Tibial nerve (tissue), 4 donors: ENCODE measurements at regions not wholly inside any gene's neighbourhood (a gene's known extent, or its start where the extent isn't known, plus 50 kb on each side); places are given as distances from the start of the nearest gene placed in this dataset.

Experiments
- DNase-seq, 2 donors: peaks; one replicate each; pipeline ENCODE4 v3.0.0-alpha.2; 2019; ENCODE audit warnings: low spot score in 2 of 2
- H3K27ac ChIP-seq, 4 donors: fragments of 200-600 bp; sonication (generic) in 3 of 4; one replicate each; pipeline ENCODE4 v1.5.1; 2017 to 2019; ENCODE audit warnings: mild to moderate bottlenecking in 1 of 4
- H3K27me3 ChIP-seq, 2 donors: fragments of 200-600 bp; sonication (generic) in 1 of 2; one replicate each; pipeline versions ENCODE4 v1.5.1 to v1.6.0; 2017 to 2019
- H3K36me3 ChIP-seq, 3 donors: fragments of 200-600 bp; sonication (generic); one replicate each; pipeline ENCODE4 v1.5.1; 2018 to 2019
- H3K4me1 ChIP-seq, 4 donors: fragments of 200-600 bp; sonication (generic) in 3 of 4; one replicate each; pipeline ENCODE4 v1.5.1; 2017 to 2019
- H3K4me3 ChIP-seq, 4 donors: fragments of 200-600 bp; sonication (generic) in 3 of 4; one replicate each; pipeline ENCODE4 v1.5.1; 2017 to 2019; ENCODE audit warnings: mild to moderate bottlenecking in 1 of 4, moderate library complexity in 1 of 4
- H3K9me3 ChIP-seq, 4 donors: fragments of 200-600 bp; sonication (generic) in 3 of 4; one replicate each; pipeline ENCODE4 v1.5.1; 2017 to 2019
- EP300 ChIP-seq, 2 donors: sonication (generic); formaldehyde crosslinking; IDR thresholded peaks; one replicate each; pipeline ENCODE4 v1.6.1; 2017; ENCODE audit warnings: antibody characterized with exemption in 2 of 2, mild to moderate bottlenecking in 1 of 2
- POLR2A ChIP-seq, 2 donors: fragments of 450-650 bp; IDR thresholded peaks; one replicate each; pipeline ENCODE4 v1.6.1; 2017; ENCODE audit warnings: antibody characterized with exemption in 2 of 2, mild to moderate bottlenecking in 2 of 2, moderate library complexity in 2 of 2
- WGBS, 2 donors: methylation state at CpG; one replicate each; pipeline ENCODE4 v1.1.5; 2018; 5-methylcytosine and 5-hydroxymethylcytosine counted together
- TF ChIP-seq, protein P1 (sequence below), 5 experiments: fragments of 200-600 bp in 3 of 5; fragments of 450-650 bp in 2 of 5; sonication (generic) in 3 of 5; IDR thresholded peaks; one replicate each; pipeline ENCODE4 v1.5.1; 2016 to 2019; ENCODE audit warnings: antibody characterized with exemption in 5 of 5, mild to moderate bottlenecking in 3 of 5, moderate library complexity in 2 of 5

DNA sequence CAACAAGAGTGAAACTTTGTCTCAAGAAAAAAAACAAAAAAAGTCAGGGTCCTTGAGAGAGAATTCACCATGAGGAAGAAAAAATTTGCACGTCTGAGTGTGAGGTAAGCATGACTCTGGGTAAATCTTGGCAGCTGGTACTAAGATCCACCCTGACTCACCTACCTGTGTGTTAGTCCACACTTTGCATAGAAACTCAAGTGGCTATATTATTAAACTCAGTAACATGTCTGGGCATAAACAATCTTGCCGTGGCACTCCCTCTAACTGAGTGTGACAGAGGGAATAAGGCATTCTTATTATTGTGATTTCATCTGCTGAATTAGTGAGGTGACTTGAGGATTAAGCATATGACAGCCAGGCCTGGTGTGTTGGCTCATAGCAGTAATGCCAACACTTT, 259.4 kb upstream of the VLDLR start:
- H3K4me1 ChIP-seq, result no peaks in the 10 kb centered on the region
- WGBS, 2 donors, result 88 to 94% methylated on average over 2 of the region's 2 CpGs
- H3K36me3 ChIP-seq, result no peaks in the 10 kb centered on the region
- DNase-seq, result no peak
- H3K27me3 ChIP-seq, result no peaks in the 10 kb centered on the region
- H3K9me3 ChIP-seq, result no peaks in the 10 kb centered on the region
- no peak overlapping the region for H3K4me3 ChIP-seq
- no peak overlapping the region for H3K27ac ChIP-seq
- TF ChIP-seq, protein P1, sequence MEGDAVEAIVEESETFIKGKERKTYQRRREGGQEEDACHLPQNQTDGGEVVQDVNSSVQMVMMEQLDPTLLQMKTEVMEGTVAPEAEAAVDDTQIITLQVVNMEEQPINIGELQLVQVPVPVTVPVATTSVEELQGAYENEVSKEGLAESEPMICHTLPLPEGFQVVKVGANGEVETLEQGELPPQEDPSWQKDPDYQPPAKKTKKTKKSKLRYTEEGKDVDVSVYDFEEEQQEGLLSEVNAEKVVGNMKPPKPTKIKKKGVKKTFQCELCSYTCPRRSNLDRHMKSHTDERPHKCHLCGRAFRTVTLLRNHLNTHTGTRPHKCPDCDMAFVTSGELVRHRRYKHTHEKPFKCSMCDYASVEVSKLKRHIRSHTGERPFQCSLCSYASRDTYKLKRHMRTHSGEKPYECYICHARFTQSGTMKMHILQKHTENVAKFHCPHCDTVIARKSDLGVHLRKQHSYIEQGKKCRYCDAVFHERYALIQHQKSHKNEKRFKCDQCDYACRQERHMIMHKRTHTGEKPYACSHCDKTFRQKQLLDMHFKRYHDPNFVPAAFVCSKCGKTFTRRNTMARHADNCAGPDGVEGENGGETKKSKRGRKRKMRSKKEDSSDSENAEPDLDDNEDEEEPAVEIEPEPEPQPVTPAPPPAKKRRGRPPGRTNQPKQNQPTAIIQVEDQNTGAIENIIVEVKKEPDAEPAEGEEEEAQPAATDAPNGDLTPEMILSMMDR (IDR thresholded peaks at IDR 0.05), result no peak
- no peak for TF ChIP-seq EP300 (IDR thresholded peaks at IDR 0.05)
- no peak for TF ChIP-seq POLR2A (IDR thresholded peaks at IDR 0.05)

DNA sequence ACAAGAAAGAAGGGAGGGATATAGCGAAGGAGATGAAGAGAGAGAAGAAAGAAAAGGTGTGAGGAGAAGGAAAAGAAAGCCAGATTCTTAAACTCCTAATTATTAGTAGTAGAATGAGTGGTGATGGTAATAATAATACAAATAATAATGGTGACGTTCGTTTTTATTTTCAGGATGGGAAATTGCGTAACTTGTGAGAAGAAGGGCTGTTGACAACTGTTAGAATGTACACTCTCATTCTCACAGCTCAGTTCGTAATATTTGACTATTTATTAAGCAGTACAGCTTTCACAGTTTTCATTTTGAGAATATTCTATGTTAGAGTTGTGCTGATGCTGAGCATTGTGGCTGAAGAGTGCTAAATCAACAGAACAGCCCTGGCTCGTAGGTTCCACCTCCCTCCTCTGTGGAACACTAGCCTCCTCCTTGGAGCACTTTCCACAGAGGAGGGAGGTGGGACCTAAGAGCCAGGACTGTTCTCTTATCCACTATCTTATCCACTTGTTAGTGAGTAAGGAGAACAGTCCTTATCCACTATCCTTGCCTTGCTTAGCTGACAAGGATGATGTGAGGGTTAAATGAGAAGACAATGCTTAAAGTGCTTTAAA, 258.3 kb upstream of the VLDLR start:
- no peak overlapping the region for H3K27ac ChIP-seq
- H3K36me3 ChIP-seq, result no peaks in the 10 kb centered on the region
- 74 to 80% methylated on average over 6 of the region's 6 CpGs for WGBS, 2 donors
- H3K4me3 ChIP-seq, result no peak overlapping the region
- H3K9me3 ChIP-seq, result no peaks in the 10 kb centered on the region
- no peaks in the 10 kb centered on the region for H3K27me3 ChIP-seq
- no peaks in the 10 kb centered on the region for H3K4me1 ChIP-seq
- no peak for TF ChIP-seq POLR2A (IDR thresholded peaks at IDR 0.05)
- TF ChIP-seq, protein P1 (IDR thresholded peaks at IDR 0.05), result no peak
- TF ChIP-seq EP300 (IDR thresholded peaks at IDR 0.05), result no peak
- DNase-seq, result no peak

DNA sequence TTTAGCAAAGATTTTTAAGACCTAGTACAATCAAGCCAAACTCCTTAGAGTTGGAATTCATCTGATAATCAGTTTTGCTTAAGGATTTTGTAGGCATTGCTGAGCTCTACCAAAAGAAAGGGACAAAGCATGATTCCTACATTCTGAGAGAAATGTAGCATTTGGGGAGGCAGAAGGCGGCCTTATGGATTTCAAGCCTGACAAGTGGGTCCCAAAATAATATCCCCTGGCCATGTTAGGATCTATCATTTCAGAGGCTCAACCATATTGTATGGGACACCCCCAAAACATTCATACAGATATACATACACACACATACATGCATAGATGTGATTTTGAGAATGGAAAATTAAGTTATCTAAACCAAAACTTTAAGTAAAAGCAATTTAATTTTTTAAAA, 257.8 kb upstream of the VLDLR start:
- WGBS, 2 donors, result 84 to 88% methylated on average over 1 of the region's 1 CpG
- TF ChIP-seq, protein P1 (IDR thresholded peaks at IDR 0.05), result no peak
- TF ChIP-seq EP300 (IDR thresholded peaks at IDR 0.05) (no peak), POLR2A (IDR thresholded peaks at IDR 0.05) (no peak)

DNA sequence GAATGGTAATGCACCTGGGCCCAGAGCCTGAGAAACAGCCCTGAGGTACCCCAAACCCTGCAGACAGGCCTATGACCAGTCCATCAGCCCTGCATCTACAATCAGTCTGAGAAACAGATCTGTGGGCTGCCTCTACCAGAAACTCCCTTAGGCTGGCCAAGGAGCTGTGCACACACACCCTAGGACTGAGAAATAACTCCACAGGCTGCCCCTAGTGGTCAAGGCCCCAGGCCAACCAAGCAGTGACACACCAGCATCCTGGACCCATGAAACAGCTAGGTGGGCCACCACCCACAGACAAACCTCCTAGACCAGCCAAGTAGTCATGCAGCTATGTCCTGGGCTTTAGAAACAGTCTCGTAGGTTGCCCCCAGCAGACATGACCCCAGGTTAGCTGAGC, 253.6 kb upstream of the VLDLR start:
- DNase-seq, result no peak
- Histone ChIP-seq H3K9me3 (no peaks in the 10 kb centered on the region), H3K27me3 (no peaks in the 10 kb centered on the region), H3K4me1 (no peaks in the 10 kb centered on the region), H3K36me3 (no peaks in the 10 kb centered on the region), H3K27ac (no peak overlapping the region), H3K4me3 (no peak overlapping the region)
- TF ChIP-seq POLR2A (IDR thresholded peaks at IDR 0.05), result no peak
- TF ChIP-seq, protein P1 (IDR thresholded peaks at IDR 0.05), result no peak
- TF ChIP-seq EP300 (IDR thresholded peaks at IDR 0.05), result no peak
- 83 to 100% methylated on average over 1 of the region's 1 CpG for WGBS, 2 donors

More for the DNA sequence above, 257.8 kb upstream of the VLDLR start:
- Histone ChIP-seq H3K27me3 (no peaks in the 10 kb centered on the region), H3K36me3 (no peaks in the 10 kb centered on the region), H3K4me3 (no peak overlapping the region), H3K27ac (no peak overlapping the region), H3K9me3 (no peaks in the 10 kb centered on the region), H3K4me1 (no peaks in the 10 kb centered on the region)
- DNase-seq, result no peak

DNA sequence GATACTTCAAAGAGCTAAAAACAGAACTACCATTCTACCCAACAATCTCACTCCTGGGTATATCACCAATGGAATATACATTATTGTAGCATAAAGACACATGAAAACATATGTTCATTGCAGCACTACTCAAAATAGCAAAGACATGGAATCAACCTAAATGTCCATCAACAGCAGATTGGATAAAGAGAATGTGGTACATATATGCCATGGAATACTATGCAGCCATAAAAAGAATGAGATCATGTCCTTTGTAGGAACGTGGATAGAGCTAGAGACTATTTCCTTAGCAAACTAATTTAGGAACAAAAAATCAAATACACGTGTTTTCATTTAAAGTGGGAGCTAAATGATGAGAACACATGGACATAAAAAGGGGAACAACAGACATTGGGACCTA, 247.9 kb upstream of the VLDLR start:
- Histone ChIP-seq H3K4me3 (no peak overlapping the region), H3K27ac (no peak overlapping the region), H3K36me3 (no peaks in the 10 kb centered on the region), H3K9me3 (peaks cover 0 to 17% (median 0%) of the 10 kb centered on the region in 4 donors), H3K27me3 (no peaks in the 10 kb centered on the region), H3K4me1 (no peaks in the 10 kb centered on the region)
- TF ChIP-seq POLR2A (IDR thresholded peaks at IDR 0.05) (no peak), EP300 (IDR thresholded peaks at IDR 0.05) (no peak)
- TF ChIP-seq, protein P1 (IDR thresholded peaks at IDR 0.05), result no peak
- 85 to 89% methylated on average over 2 of the region's 2 CpGs for WGBS, 2 donors
- no peak for DNase-seq
